Astrocyte of the spinal cord (primary cell): ENCODE measurements at regions not wholly inside any gene's neighbourhood (a gene's known extent, or its start where the extent isn't known, plus 50 kb on each side); places are given as distances from the start of the nearest gene placed in this dataset.

Experiments used
- DNase-seq: peaks from one replicate; pipeline ENCODE4 v3.0.0; 2011; ENCODE audit warnings: low read depth, low spot score
- H3K4me3 ChIP-seq: 2 replicates; pipeline ENCODE4 v1.5.1; 2011; ENCODE audit warnings: low read depth, mild to moderate bottlenecking, low read length, moderate library complexity
- in situ Hi-C: cut with HindIII; loops from 2 replicates; pipeline ENCODE4 v1.10.0; 2017; ENCODE audit warnings: low sequenced_read_pairs
- TF ChIP-seq, protein P1 (sequence below): IDR thresholded peaks from 2 replicates; pipeline ENCODE4 v1.5.1; 2012; ENCODE audit warnings: low read depth, mild to moderate bottlenecking, low read length, inconsistent platforms

DNA sequence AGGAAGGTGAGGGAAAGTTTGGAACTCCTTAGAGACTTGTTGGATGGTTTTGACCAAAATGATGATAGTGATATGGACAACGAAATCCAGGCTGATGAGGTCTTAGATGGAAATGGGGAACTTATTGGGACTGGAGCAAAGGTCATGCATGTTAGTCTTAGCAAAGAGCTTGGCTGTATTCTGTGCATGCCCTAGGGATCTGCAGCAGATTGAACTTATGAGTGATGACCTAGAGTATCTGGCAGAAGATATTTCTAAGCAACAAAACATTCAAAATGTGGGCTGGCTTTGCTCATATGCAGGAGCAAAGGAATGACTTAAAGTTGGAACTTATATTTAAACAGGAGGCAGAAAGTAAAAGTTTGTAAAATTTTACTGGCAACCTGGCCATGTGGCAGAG lies 489.3 kb upstream of the DIPK2B start:
- DNase-seq, result no peak
- TF ChIP-seq, protein P1, sequence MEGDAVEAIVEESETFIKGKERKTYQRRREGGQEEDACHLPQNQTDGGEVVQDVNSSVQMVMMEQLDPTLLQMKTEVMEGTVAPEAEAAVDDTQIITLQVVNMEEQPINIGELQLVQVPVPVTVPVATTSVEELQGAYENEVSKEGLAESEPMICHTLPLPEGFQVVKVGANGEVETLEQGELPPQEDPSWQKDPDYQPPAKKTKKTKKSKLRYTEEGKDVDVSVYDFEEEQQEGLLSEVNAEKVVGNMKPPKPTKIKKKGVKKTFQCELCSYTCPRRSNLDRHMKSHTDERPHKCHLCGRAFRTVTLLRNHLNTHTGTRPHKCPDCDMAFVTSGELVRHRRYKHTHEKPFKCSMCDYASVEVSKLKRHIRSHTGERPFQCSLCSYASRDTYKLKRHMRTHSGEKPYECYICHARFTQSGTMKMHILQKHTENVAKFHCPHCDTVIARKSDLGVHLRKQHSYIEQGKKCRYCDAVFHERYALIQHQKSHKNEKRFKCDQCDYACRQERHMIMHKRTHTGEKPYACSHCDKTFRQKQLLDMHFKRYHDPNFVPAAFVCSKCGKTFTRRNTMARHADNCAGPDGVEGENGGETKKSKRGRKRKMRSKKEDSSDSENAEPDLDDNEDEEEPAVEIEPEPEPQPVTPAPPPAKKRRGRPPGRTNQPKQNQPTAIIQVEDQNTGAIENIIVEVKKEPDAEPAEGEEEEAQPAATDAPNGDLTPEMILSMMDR, result no peak
- in situ Hi-C loops, result no loop called here
- no peak overlapping the region for H3K4me3 ChIP-seq

DNA sequence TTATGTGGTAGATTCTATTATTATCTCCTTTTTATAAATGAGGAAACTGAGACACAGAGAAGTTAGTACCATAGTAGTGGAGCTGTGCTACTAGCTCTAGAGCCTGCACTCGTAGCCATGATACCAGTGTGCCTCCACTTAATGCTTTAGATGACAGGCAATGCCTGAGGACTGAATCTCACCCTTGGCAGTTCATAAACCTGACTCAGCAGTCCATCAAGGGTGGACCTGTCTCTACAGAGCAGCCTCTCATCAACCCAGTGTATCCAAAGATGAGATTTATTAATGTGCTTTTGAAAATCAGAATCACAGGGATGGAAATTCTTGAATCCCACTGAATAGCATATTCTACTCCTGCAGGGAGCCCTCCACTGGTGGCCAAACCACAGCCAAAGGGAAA lies 483.2 kb upstream of the DIPK2B start:
- TF ChIP-seq, protein P1, result no peak
- no peak overlapping the region for H3K4me3 ChIP-seq
- no peak for DNase-seq
- in situ Hi-C loops, result no loop called here

DNA sequence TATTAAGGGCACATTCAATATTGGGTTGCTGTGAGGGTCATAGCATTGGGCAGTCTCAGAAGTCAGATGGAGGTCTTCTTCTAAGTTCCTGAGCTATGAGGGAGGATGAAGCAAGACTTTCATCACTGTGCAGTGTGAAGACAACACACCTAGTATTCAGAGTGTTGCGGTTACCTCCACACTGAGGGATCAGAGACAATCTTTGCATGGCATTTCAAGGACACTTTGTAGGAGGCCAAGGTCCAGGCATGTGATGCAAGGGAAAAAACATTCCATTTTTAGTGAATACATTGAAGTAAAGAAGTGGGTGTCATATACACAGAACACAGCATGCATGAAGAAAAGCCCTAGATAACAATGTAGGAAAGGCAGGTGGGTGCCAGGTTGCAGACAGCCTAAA lies 481.2 kb upstream of the DIPK2B start:
- in situ Hi-C loops, result no loop called here
- no peak for DNase-seq
- TF ChIP-seq, protein P1, result no peak
- H3K4me3 ChIP-seq, result no peak overlapping the region

DNA sequence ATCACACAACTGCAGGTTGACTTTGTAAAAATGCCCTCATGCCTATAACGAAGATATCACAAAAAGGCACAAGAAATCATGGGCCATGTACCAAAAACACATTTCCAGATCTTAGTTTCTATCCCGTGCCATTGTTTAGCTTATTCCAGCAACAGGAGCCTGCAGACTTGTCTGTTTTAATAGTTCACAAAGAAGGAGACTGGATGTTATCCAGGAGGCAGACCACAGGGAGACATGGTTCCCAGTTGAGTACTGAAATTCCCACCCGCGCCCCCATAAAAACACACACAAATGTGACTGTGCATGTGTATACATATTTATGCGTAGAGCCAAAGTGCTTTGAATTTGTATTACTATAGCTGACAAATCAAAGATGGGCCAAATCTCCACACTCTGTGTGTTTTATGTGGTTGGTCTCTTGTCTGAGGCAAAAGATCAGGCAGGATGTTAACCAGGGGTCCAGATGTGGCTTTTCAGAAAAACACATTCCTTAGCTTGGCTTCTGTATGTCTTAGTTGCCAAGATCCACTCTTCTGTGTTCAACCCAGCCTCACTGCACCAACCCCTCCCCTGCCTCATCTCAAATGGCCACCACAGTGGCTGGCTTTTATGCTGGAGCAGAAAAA lies 469.2 kb upstream of the DIPK2B start:
- TF ChIP-seq, protein P1, result no peak
- in situ Hi-C loops, result no loop called here
- DNase-seq, result peak; percentile 71
- no peak overlapping the region for H3K4me3 ChIP-seq

DNA sequence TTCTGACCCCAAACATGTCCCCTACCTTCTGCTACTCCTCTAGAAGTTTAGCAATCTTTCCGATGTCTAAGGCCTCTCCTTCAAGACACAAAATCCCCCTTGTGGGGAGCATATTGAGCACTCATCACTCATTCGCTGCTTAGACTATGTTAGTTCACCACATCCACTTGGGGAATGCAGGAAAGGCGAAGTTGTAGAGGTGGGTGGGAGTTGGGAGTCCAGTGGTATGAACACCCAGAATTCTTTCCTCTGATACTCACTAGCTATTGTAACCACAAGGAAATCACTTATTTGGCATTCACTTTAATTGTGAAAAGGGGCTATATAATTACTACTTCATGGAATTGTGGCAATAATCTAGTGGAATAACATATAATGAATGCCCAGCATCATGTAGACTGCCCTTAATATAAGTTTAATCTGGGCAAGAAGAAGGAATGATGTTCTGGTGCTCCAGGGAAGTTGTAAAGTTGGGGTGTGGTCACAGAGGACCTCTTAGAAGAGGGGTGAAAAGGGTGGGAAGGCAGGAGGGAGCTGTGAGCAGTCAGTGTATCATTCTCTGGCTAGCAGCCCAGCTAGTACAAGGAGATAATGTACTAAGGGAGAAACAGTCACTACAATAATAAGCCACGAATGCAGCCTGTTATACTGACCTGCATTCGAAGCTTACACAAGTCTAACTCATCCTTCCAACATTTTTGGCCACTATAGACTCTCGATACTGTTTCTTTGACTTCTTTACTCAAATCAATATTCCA lies 468.2 kb upstream of the DIPK2B start:
- DNase-seq, result peak; percentile 94
- H3K4me3 ChIP-seq, result no peak overlapping the region
- in situ Hi-C loops, result no loop called here
- TF ChIP-seq, protein P1, result no peak

DNA sequence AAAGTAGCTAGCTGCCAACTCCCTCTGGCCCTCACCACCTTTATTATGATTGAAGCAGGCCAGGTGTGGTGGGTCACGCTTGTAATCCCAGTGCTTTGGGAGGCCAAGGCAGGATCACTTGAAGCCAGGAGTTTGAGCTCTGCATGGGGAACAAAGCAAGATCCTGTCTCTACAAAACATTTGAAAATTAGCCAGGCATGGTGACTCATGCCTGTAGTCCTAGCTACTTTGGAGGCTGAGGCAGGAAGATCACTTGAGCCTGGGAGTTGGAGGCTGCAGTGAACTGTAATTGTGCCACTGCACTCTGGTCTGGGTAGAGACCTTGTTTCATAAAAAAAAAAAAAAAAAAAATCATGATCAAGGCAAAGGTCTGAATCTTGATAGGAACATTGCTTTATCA lies 467.0 kb upstream of the DIPK2B start:
- TF ChIP-seq, protein P1, result no peak
- H3K4me3 ChIP-seq, result no peak overlapping the region
- in situ Hi-C loops, result no loop called here
- DNase-seq, result peak; percentile 31
